Astrocyte of the cerebellum (primary cell): ENCODE measurements at regions not wholly inside any gene's neighbourhood (a gene's known extent, or its start where the extent isn't known, plus 50 kb on each side); places are given as distances from the start of the nearest gene placed in this dataset.

Source experiments
- DNase-seq: peaks from one replicate; pipeline ENCODE4 v3.0.0-alpha.2; 2011; ENCODE audit warnings: low read depth
- H3K4me3 ChIP-seq: 2 replicates; pipeline ENCODE4 v1.5.1; 2011; ENCODE audit warnings: mild to moderate bottlenecking, low read depth, low read length, moderate library complexity
- in situ Hi-C: cut with HindIII; loops from 2 replicates; pipeline ENCODE4 v1.10.0; 2017; ENCODE audit warnings: low sequenced_read_pairs
- TF ChIP-seq, protein P1 (sequence below): IDR thresholded peaks from 2 replicates; pipeline ENCODE4 v1.5.1; 2012; ENCODE audit warnings: low read length, low read depth, moderate library complexity, mild to moderate bottlenecking; ENCODE audit errors: missing control alignments

DNA sequence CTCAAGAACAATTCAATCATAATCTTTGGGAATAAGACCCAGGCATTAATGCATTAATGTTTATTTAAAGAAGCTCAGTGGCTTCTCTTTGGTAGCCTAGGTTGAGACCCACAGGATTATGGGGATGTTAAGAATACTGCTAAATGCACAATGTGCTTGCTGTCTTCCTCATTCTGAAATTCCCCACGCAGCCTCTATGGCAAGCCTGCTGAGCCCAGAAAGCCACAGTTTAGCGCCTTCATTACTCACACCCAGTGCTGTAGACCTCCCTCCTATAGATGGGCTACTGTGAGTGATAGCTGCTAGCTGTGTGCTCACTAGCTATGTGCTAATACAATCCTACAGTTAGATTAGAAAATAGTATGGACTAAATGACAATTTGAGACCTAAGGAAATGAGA is 90.6 kb downstream of the TNFSF13B start:
- H3K4me3 ChIP-seq = no peak overlapping the region
- TF ChIP-seq, protein P1, sequence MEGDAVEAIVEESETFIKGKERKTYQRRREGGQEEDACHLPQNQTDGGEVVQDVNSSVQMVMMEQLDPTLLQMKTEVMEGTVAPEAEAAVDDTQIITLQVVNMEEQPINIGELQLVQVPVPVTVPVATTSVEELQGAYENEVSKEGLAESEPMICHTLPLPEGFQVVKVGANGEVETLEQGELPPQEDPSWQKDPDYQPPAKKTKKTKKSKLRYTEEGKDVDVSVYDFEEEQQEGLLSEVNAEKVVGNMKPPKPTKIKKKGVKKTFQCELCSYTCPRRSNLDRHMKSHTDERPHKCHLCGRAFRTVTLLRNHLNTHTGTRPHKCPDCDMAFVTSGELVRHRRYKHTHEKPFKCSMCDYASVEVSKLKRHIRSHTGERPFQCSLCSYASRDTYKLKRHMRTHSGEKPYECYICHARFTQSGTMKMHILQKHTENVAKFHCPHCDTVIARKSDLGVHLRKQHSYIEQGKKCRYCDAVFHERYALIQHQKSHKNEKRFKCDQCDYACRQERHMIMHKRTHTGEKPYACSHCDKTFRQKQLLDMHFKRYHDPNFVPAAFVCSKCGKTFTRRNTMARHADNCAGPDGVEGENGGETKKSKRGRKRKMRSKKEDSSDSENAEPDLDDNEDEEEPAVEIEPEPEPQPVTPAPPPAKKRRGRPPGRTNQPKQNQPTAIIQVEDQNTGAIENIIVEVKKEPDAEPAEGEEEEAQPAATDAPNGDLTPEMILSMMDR = no peak
- in situ Hi-C loops = no loop called here
- DNase-seq = no peak

DNA sequence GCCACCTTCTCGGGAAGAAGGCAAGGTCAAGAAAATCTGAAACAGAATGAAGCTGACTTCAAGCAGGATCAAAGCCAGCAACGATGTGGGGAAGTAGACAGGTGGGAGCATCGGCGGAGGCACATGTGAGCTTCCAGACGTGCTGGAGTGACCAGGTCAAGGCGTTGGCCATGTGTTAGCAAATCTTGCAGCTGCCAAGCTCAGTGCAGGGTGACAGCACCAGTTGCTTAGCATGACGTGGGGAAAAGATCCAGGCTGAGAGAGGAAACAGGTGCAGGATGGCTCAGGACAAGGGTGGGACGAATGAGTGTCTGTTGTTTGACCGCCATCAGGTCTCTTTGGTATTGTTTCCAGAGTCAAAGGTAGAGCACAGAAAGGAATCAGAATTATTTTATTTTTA is 92.3 kb downstream of the TNFSF13B start:
- in situ Hi-C loops = no loop called here
- no peak for DNase-seq

DNA sequence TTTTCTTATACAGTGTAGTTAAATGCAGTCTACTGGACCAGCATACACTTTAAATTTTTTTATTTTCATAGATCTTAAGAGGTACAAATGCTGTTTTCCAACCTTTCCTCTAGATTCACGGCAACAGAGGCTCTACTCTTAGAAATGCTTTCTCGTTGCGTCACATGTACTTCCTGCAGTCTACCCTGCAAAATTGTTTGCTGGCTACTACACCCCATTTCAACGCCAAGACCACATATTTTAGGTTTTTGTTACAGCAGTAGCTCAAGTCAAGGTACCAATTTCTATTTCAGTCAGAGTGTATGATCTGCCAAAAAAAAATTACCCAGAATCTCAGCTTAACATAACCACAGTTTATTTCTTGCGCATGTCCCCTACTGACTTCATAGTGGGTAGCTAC is 94.1 kb downstream of the TNFSF13B start:
- TF ChIP-seq, protein P1 = no peak
- H3K4me3 ChIP-seq = no peak overlapping the region
- in situ Hi-C loops = no loop called here
- DNase-seq = peak; percentile 24

More for the DNA sequence above, 92.3 kb downstream of the TNFSF13B start:
- TF ChIP-seq, protein P1 = no peak
- H3K4me3 ChIP-seq = no peak overlapping the region

DNA sequence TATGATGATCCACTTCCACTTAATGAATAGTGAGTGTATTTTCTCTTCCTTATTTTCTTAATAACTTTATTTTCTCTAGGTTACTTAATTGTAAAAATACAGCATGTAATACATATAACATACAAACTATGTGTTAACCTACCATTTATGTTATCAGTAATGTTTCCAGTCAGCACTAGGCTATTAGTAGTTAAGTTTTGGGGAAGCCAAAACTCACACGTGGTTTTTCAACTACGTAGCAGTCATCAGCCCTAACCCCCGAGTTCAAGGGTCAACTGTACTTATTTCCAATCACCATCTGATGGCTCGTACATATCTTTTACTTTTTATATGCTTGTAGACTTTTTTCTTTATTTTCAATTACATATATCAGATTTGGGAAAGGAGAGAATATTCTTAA is 95.7 kb downstream of the TNFSF13B start:
- TF ChIP-seq, protein P1 = no peak
- in situ Hi-C loops = no loop called here
- DNase-seq = no peak
- no peak overlapping the region for H3K4me3 ChIP-seq

DNA sequence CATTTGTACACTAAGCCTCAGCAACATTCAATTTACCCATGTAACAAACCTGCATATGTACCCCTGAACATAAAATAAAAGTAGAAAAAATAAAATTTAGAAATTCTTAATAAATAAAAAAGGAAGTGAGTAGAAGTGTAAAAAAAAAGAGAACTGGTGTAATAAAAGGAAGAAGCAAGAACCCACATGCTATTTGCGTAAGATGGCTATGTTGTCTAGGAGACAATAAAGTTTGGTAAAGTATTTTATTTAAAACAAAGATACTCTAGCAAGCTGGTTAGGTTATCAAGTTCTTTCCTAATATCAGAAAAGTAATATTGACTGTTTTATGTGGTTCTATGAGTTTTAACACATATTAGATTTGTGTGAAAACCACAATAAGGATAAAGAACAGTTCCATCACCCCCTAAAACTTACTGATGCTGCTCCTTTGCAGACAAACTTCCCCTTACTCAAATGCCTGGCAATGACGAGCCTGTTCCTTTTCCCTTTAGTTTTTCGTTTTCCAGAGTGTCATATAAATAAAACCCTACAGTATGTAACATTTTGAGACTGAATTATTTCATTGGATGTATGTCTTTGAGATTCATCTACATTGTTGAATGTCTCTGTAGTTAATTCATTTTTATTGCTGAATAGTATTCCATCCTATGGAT is 98.9 kb downstream of the TNFSF13B start:
- TF ChIP-seq, protein P1 = no peak
- in situ Hi-C loops = no loop called here
- H3K4me3 ChIP-seq = no peak overlapping the region
- no peak for DNase-seq

DNA sequence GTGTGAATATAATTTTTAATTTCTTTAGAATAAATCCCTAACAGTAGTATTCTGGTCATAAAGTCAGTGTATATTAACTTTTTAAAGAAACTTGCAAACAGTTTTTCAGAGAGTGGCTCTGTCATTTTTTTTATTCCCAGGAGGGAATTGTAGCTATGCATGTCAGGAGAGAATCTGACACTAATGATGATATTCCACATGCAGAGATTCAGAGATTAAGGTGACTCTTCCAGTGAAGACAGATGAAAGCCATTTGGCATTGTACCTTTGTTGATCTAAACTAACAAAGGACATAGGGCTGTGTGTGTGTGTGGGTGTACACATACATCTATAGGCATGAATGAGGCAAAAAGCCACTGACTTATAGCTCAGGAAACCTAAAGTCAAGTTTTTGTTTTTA is 99.9 kb downstream of the TNFSF13B start:
- TF ChIP-seq, protein P1 = no peak
- no peak overlapping the region for H3K4me3 ChIP-seq
- in situ Hi-C loops = no loop called here
- DNase-seq = no peak
